Neutrophil (primary cell): ENCODE measurements at regions not wholly inside any gene's neighbourhood (a gene's known extent, or its start where the extent isn't known, plus 50 kb on each side); places are given as distances from the start of the nearest gene placed in this dataset.
A peak's percentile ranks its signal among the peaks of the same experiment; 100 is the strongest.

Experiments
- H3K27ac ChIP-seq: fragments of 200-600 bp; sonication (generic); 2 replicates; pipeline ENCODE4 v1.5.1; 2016; ENCODE audit warnings: mild to moderate bottlenecking, moderate library complexity
- H3K27me3 ChIP-seq: fragments of 200-600 bp; sonication (generic); 2 replicates; pipeline ENCODE4 v1.6.0; 2016; ENCODE audit warnings: mild to moderate bottlenecking
- H3K36me3 ChIP-seq: fragments of 200-600 bp; sonication (generic); 2 replicates; pipeline ENCODE4 v1.5.1; 2017
- H3K4me1 ChIP-seq, 2 experiments: fragments of 200-600 bp in 1 of 2; sonication (generic) in 1 of 2; 1 replicate in 1 of 2; 2 replicates in 1 of 2; pipeline versions ENCODE4 v1.5.1 to v1.6.1; 2013 to 2016; ENCODE audit warnings: low read depth in 1 of 2, low read length in 1 of 2, mild to moderate bottlenecking in 1 of 2, moderate library complexity in 1 of 2; ENCODE audit not compliant: control insufficient read depth in 1 of 2, insufficient read depth in 1 of 2
- H3K4me3 ChIP-seq, 2 experiments: fragments of 200-600 bp in 1 of 2; sonication (generic) in 1 of 2; 1 replicate in 1 of 2; 2 replicates in 1 of 2; pipeline ENCODE4 v1.5.1; 2013 to 2016; ENCODE audit warnings: low read depth in 1 of 2, low read length in 1 of 2, mild to moderate bottlenecking in 1 of 2, moderate library complexity in 1 of 2
- H3K9me3 ChIP-seq: fragments of 200-600 bp; sonication (generic); 2 replicates; pipeline ENCODE4 v1.5.1; 2016
- TF ChIP-seq, protein P1 (sequence below): fragments of 200-600 bp; sonication (generic); IDR thresholded peaks from 2 replicates; pipeline ENCODE4 v1.5.1; 2016; ENCODE audit warnings: antibody characterized with exemption

- Histone ChIP-seq H3K27ac (peak overlapping the region; percentile 26), H3K27me3 (no peaks in the 10 kb centered on the region), H3K9me3 (no peaks in the 10 kb centered on the region), H3K4me1 (no peaks in the 10 kb centered on the region), H3K36me3 (no peaks in the 10 kb centered on the region), H3K4me3 (no peak overlapping the region)
- TF ChIP-seq, protein P1, sequence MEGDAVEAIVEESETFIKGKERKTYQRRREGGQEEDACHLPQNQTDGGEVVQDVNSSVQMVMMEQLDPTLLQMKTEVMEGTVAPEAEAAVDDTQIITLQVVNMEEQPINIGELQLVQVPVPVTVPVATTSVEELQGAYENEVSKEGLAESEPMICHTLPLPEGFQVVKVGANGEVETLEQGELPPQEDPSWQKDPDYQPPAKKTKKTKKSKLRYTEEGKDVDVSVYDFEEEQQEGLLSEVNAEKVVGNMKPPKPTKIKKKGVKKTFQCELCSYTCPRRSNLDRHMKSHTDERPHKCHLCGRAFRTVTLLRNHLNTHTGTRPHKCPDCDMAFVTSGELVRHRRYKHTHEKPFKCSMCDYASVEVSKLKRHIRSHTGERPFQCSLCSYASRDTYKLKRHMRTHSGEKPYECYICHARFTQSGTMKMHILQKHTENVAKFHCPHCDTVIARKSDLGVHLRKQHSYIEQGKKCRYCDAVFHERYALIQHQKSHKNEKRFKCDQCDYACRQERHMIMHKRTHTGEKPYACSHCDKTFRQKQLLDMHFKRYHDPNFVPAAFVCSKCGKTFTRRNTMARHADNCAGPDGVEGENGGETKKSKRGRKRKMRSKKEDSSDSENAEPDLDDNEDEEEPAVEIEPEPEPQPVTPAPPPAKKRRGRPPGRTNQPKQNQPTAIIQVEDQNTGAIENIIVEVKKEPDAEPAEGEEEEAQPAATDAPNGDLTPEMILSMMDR, result no peak
Measured at GRCh38 chr12:19896534-19896933, 457.2 kb downstream of the AEBP2 start.

DNA sequence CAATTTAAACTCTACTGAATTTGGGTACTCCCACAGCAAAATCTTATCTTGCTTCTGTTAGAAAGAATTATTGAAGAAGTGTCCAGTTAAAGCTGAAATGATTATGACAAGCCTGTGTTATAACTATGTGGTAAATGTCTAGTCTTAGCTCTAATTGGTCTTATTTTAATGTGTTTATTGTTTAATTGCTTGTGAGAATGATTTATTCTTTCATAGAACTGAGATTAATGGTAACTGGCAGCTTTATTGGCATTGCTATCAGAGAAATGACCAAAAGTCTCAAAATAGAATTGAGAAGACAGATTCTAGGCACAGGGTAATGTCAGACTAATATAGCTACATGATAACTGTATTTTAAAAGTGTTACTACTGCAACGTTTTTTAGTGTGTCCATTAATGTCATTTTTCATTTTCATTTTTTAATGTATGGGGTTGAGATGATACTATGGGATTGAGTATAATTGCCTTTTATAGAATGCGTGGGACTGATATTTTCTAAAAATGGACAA lies 458.7 kb downstream of the AEBP2 start:
- Histone ChIP-seq H3K27ac (no peak overlapping the region), H3K27me3 (no peaks in the 10 kb centered on the region), H3K4me1 (no peaks in the 10 kb centered on the region), H3K9me3 (no peaks in the 10 kb centered on the region), H3K4me3 (no peak overlapping the region), H3K36me3 (no peaks in the 10 kb centered on the region)
- TF ChIP-seq, protein P1, result no peak

GRCh38 chr12:19901841-19902240 lies 462.5 kb downstream of the AEBP2 start:
- Histone ChIP-seq H3K27ac (no peak overlapping the region), H3K4me3 (no peak overlapping the region), H3K27me3 (no peaks in the 10 kb centered on the region), H3K4me1 (no peaks in the 10 kb centered on the region), H3K36me3 (no peaks in the 10 kb centered on the region), H3K9me3 (no peaks in the 10 kb centered on the region)
- TF ChIP-seq, protein P1, result no peak

DNA sequence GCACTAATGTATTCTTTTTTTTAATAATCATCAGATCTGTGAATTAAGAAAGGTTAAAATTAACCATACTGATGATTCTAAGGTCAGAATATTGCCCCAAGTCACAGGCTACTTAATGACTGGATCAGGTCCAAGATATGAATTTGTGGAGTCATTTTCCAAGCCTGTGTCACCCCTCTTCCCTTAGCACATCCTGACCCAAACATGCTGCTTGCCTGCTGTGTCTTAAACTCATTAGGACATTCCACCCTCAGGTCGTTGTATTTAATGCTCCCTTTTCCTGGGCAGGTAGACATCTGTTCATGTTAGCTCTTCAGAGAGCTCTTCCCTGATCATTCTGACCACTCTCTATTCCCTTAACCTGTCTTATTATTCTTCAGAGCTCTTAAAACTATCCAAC lies 463.5 kb upstream of the PDE3A start:
- TF ChIP-seq, protein P1, result no peak
- no peaks in the 10 kb centered on the region for H3K9me3 ChIP-seq
- H3K4me1 ChIP-seq, result peaks cover 13 to 19% of the 10 kb centered on the region in 2 experiments

DNA sequence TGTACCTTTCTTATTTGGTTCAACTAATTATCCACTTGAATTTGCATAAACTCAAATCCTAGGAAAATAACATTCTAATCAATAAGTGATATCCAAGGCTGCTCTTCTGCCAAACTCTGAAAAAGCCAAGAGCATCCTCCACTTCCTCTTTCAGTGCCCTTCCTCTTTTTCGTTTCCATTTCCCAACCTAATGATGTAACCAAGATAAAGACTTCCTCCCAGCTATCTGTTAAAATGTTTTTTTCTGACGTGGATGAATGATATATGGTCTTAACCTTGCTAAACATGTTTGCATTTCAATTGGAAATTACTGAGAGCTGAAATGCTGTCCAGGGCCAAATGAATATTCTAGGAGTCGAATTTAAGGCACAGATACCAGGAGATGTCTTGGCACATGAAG lies 459.5 kb upstream of the PDE3A start:
- Histone ChIP-seq H3K27ac (peak overlapping the region; percentile 85), H3K9me3 (no peaks in the 10 kb centered on the region), H3K4me1 (peaks cover 13 to 19% of the 10 kb centered on the region in 2 experiments), H3K4me3 (peak overlapping the region in 1 of 2 experiments; percentile 19), H3K36me3 (no peaks in the 10 kb centered on the region), H3K27me3 (no peaks in the 10 kb centered on the region)
- TF ChIP-seq, protein P1, result no peak

More for the DNA sequence above, 463.5 kb upstream of the PDE3A start:
- Histone ChIP-seq H3K36me3 (no peaks in the 10 kb centered on the region), H3K4me3 (no peak overlapping the region), H3K27ac (no peak overlapping the region), H3K27me3 (no peaks in the 10 kb centered on the region)

DNA sequence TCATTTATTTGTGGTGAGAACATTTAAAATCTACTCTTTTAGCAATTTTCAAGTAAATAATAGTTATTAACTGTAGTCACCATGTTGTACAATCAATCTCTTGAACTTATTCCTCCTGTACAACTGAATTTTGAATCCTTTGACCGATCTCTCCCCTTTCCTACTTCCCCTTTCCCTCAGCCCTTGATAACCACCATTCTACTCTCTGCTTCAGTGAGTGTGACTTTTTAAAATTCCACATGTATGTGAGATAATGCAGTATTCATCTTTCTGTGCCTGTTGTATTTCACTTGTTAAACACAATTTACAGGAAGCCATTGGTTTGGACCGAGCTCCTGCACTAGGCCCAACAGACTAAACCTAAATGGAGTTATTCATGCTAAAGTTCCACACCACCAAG lies 458.9 kb upstream of the PDE3A start:
- peak overlapping the region in 1 of 2 experiments; percentile 19 for H3K4me3 ChIP-seq
- no peaks in the 10 kb centered on the region for H3K36me3 ChIP-seq
- H3K27ac ChIP-seq, result peak overlapping the region; percentile 85
- no peaks in the 10 kb centered on the region for H3K9me3 ChIP-seq
- TF ChIP-seq, protein P1, result no peak
- H3K27me3 ChIP-seq, result no peaks in the 10 kb centered on the region
- peaks cover 13 to 19% of the 10 kb centered on the region in 2 experiments for H3K4me1 ChIP-seq
